ENCODE measurements at regions not wholly inside any gene's neighbourhood (a gene's known extent, or its start where the extent isn't known, plus 50 kb on each side); places are given as distances from the start of the nearest gene placed in this dataset.

DNA sequence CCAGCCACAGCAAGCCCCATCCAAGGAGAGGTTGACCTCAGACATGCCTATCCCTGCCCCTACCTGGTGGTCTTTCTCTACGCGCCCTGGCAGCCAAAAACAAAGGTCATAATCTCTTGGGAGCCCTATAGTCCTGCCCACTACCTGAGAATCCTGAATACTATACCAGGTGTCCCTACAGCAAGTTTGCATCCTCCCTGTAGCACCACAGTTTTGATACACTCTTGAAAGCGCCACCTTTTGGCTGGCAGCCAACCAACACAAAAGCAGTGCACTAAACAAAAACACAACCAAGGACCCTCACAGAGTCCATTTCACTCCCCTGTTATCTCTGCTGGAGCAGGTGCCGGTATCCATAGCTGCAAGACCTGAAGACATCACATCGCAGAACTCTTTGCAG lies 523.8 kb upstream of the CPEB2 start:
- H3K56ac ChIP-seq (replicated peaks; ENCODE audit: insufficient read length, low read depth, low read length): no peak overlapping the region
- CTCF ChIA-PET (ENCODE audit: partially characterized antibody): interaction anchor here (0.6 to 1.3 kb wide), 3 partner anchors 34 to 245 kb away, joined by 3 read pairs; no protein-coding TSS in a partner anchor
- H3K79me2 ChIP-seq (ENCODE audit: control insufficient read depth in 1 of 2, insufficient read depth in 2 of 2, low read length in 2 of 2): no peaks in the 10 kb centered on the region
- H2BK5ac ChIP-seq (ENCODE audit: low read depth, low read length): no peak overlapping the region
- H3K23me2 ChIP-seq (ENCODE audit: low read depth, low read length): no peaks in the 10 kb centered on the region
- H3K4ac ChIP-seq (replicated peaks; ENCODE audit: insufficient read length, low read depth, low read length): no peak overlapping the region
- no peak overlapping the region for H3K27ac ChIP-seq (ENCODE audit: low read depth, low read length)
- no peak overlapping the region for H2AK5ac ChIP-seq (ENCODE audit: low read depth, low read length)
- H3K4me3 ChIP-seq (ENCODE audit: extremely low read depth in 1 of 4, insufficient read depth in 2 of 4, low read depth in 3 of 4, low read length in 4 of 4): no peak overlapping the region
- H2AFZ ChIP-seq (ENCODE audit: low read length): no peak overlapping the region
- H2BK12ac ChIP-seq (ENCODE audit: low read depth, low read length): no peak overlapping the region
- FAIRE-seq (no peak), DNase-seq (ENCODE audit: low read depth in 1 of 2, low spot score in 2 of 2) (peak in 1 of 2 experiments; percentile 45)
- no peak overlapping the region for H3K14ac ChIP-seq (ENCODE audit: insufficient read length)
- no peak overlapping the region for H4K5ac ChIP-seq (ENCODE audit: insufficient read length, low read depth, low read length)
- H3K4me1 ChIP-seq (replicated peaks in 1 of 4; ENCODE audit: control insufficient read depth in 3 of 4, insufficient read depth in 4 of 4, low read length in 3 of 4): no peaks in the 10 kb centered on the region
- no peaks in the 10 kb centered on the region for H4K20me1 ChIP-seq (replicated peaks in 1 of 2; ENCODE audit: control insufficient read depth in 1 of 2, insufficient read depth in 2 of 2, low read length in 2 of 2)
- 88% methylated on average over 5 of the region's 5 CpGs; no CpG with 5 or more reads in 1 of the 2 experiments for WGBS, 2 experiments (ENCODE audit: extremely low coverage in 1 of 2, insufficient coverage in 1 of 2, insufficient read length in 1 of 2, insufficient replicate concordance in 2 of 2, low coverage in 1 of 2, low lambda C conversion rate in 2 of 2, missing lambda C conversion rate in 1 of 2)
- no peak overlapping the region for H4K8ac ChIP-seq (ENCODE audit: extremely low read depth, insufficient read depth, low read length)
- H3K9ac ChIP-seq (replicated peaks in 1 of 4; ENCODE audit: extremely low read depth in 1 of 4, low read depth in 3 of 4, low read length in 3 of 4): no peak overlapping the region
- no peaks in the 10 kb centered on the region for H3K36me3 ChIP-seq (ENCODE audit: control insufficient read depth in 2 of 4, insufficient read depth in 4 of 4, low read length in 3 of 4)
- no peak overlapping the region for H2BK20ac ChIP-seq (ENCODE audit: low read length)
- no peak overlapping the region for H2BK120ac ChIP-seq (replicated peaks; ENCODE audit: low read depth, low read length)
- POLR2A ChIA-PET (ENCODE audit: partially characterized antibody): no interaction called here
- H2BK15ac ChIP-seq (ENCODE audit: low read length): no peak overlapping the region
- no peak overlapping the region for H4K91ac ChIP-seq (replicated peaks; ENCODE audit: insufficient read length, low read length)
- no peak overlapping the region for H3K23ac ChIP-seq (ENCODE audit: insufficient read length)
- no peaks in the 10 kb centered on the region for H3K79me1 ChIP-seq (ENCODE audit: low read depth, low read length)
- H3K9me3 ChIP-seq (ENCODE audit: insufficient read depth in 2 of 2, low read depth in 1 of 2, low read length in 1 of 2): peaks cover 0 to 3% of the 10 kb centered on the region in 2 experiments; a peak in 1 of 4 replicates
- no peak overlapping the region for H3K4me2 ChIP-seq (ENCODE audit: insufficient read depth in 1 of 2, low read depth in 2 of 2, low read length in 2 of 2)
- H3K27me3 ChIP-seq (replicated peaks in 1 of 4; ENCODE audit: control insufficient read depth in 3 of 4, extremely low read depth in 1 of 4, insufficient read depth in 3 of 4, low read length in 3 of 4): no peaks in the 10 kb centered on the region
- no peak overlapping the region for H3K18ac ChIP-seq (ENCODE audit: extremely low read depth, low read length)
- TF ChIP-seq SIX5 (IDR thresholded peaks at IDR 0.05; ENCODE audit: low read depth, low read length) (no peak), NRF1 (IDR thresholded peaks at IDR 0.05; ENCODE audit: low read depth, low read length) (no peak), BRCA1 (IDR thresholded peaks at IDR 0.05; ENCODE audit: low read depth, low read length) (no peak)

Data from H1 (cell line).